Hepatocyte (in vitro differentiated cells): ENCODE measurements at regions not wholly inside any gene's neighbourhood (a gene's known extent, or its start where the extent isn't known, plus 50 kb on each side); places are given as distances from the start of the nearest gene placed in this dataset.

Experiments
- EZH2phosphoT487 ChIP-seq: fragments of 200-600 bp; sonication (generic); IDR thresholded peaks from one replicate; pipeline ENCODE4 v1.6.1; 2018; ENCODE audit warnings: antibody characterized with exemption, mild to moderate bottlenecking, low read depth, moderate library complexity; ENCODE audit not compliant: unreplicated experiment, severe bottlenecking
- TF ChIP-seq, protein P1 (sequence below): fragments of 200-600 bp; sonication (generic); IDR thresholded peaks from 2 replicates; pipeline ENCODE4 v1.5.1; 2016; ENCODE audit warnings: antibody characterized with exemption, mild to moderate bottlenecking; ENCODE audit not compliant: poor library complexity

DNA sequence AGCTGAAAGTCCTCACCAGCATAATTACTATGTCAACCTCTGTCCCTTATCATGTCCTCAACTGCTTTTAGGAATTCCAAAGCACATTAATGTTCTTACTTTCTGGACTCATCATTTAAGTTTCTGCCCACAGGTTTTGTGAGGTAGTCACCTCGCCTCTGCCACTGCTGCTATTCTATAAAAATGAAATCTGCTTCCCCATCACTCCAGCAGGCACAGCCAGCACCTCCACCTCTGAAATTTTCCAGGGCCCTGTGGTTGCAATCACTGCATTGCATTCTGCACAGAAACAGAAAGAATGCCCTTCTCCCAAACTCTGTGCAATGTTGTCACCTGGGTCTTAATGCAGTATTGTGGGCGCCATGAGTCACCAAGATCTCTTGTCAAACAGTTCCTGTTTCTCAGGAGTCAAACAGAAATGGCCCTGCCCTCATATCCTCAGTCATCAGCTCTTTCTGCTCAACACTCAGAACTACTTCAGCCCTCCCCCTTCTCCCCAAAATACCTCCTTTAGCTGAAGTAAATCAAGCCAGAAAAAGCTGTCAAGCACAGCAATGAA, 529.2 kb upstream of the NBEA start:
- no peak for TF ChIP-seq EZH2phosphoT487
- TF ChIP-seq, protein P1, sequence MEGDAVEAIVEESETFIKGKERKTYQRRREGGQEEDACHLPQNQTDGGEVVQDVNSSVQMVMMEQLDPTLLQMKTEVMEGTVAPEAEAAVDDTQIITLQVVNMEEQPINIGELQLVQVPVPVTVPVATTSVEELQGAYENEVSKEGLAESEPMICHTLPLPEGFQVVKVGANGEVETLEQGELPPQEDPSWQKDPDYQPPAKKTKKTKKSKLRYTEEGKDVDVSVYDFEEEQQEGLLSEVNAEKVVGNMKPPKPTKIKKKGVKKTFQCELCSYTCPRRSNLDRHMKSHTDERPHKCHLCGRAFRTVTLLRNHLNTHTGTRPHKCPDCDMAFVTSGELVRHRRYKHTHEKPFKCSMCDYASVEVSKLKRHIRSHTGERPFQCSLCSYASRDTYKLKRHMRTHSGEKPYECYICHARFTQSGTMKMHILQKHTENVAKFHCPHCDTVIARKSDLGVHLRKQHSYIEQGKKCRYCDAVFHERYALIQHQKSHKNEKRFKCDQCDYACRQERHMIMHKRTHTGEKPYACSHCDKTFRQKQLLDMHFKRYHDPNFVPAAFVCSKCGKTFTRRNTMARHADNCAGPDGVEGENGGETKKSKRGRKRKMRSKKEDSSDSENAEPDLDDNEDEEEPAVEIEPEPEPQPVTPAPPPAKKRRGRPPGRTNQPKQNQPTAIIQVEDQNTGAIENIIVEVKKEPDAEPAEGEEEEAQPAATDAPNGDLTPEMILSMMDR, result no peak
